Islet of Langerhans (tissue), 1 donor: ENCODE measurements at regions not wholly inside any gene's neighbourhood (a gene's known extent, or its start where the extent isn't known, plus 50 kb on each side); places are given as distances from the start of the nearest gene placed in this dataset.
A peak's percentile ranks its signal among the peaks of the same experiment; 100 is the strongest.

Source experiments
- FAIRE-seq: peaks from one replicate; lab custom pipeline; 2011; peaks lifted over from hg19 to GRCh38; lab: Jason Lieb, UNC

GRCh38 chr7:18201350-18201749 lies 173.7 kb upstream of the PRPS1L1 start:
- no peak for FAIRE-seq

GRCh38 chr7:18202315-18203045 lies 174.8 kb upstream of the PRPS1L1 start:
- peak; percentile 90 for FAIRE-seq

- FAIRE-seq, result no peak
These were observed 178.7 kb upstream of the PRPS1L1 start for GRCh38 chr7:18206331-18206730.

- no peak for FAIRE-seq
These were observed 181.3 kb upstream of the PRPS1L1 start for GRCh38 chr7:18208921-18209320.

- no peak for FAIRE-seq
These were observed 182.7 kb upstream of the PRPS1L1 start for GRCh38 chr7:18210377-18210776.

- no peak for FAIRE-seq
These were observed 183.1 kb upstream of the PRPS1L1 start for GRCh38 chr7:18210788-18211187.

GRCh38 chr7:18212308-18212707 lies 184.7 kb upstream of the PRPS1L1 start:
- peak; percentile 66 for FAIRE-seq

- peak; percentile 98 for FAIRE-seq
These were observed 185.1 kb upstream of the PRPS1L1 start for GRCh38 chr7:18212758-18213157.

- FAIRE-seq, result peak; percentile 78
These were observed 186.0 kb upstream of the PRPS1L1 start for GRCh38 chr7:18213652-18214051.

- FAIRE-seq, result no peak
These were observed 188.6 kb upstream of the PRPS1L1 start for GRCh38 chr7:18216270-18216669.

- no peak for FAIRE-seq
These were observed 194.0 kb upstream of the PRPS1L1 start for GRCh38 chr7:18221377-18222293.

- FAIRE-seq, result peak; percentile 90
These were observed 195.0 kb upstream of the PRPS1L1 start for GRCh38 chr7:18222636-18223035.

GRCh38 chr7:18224138-18224537 lies 196.5 kb upstream of the PRPS1L1 start:
- FAIRE-seq, result no peak

- no peak for FAIRE-seq
These were observed 197.4 kb upstream of the PRPS1L1 start for GRCh38 chr7:18225067-18225466.

- FAIRE-seq, result no peak
These were observed 199.0 kb upstream of the PRPS1L1 start for GRCh38 chr7:18226598-18226997.

- FAIRE-seq, result no peak
These were observed 201.0 kb upstream of the PRPS1L1 start for GRCh38 chr7:18228686-18229085.

- FAIRE-seq, result no peak
These were observed 202.6 kb upstream of the PRPS1L1 start for GRCh38 chr7:18230271-18230670.

GRCh38 chr7:18231854-18232253 lies 204.2 kb upstream of the PRPS1L1 start:
- no peak for FAIRE-seq

GRCh38 chr7:18234519-18234918 lies 206.9 kb upstream of the PRPS1L1 start:
- no peak for FAIRE-seq

- no peak for FAIRE-seq
These were observed 208.2 kb upstream of the PRPS1L1 start for GRCh38 chr7:18235819-18236218.

GRCh38 chr7:18239212-18239611 lies 211.6 kb upstream of the PRPS1L1 start:
- no peak for FAIRE-seq

- FAIRE-seq, result no peak
These were observed 214.0 kb upstream of the PRPS1L1 start for GRCh38 chr7:18241543-18242231.

GRCh38 chr7:18243731-18244130 lies 216.1 kb upstream of the PRPS1L1 start:
- no peak for FAIRE-seq
